DND-41 (cell line): ENCODE measurements at regions not wholly inside any gene's neighbourhood (a gene's known extent, or its start where the extent isn't known, plus 50 kb on each side); places are given as distances from the start of the nearest gene placed in this dataset.

ENCODE experiments used
- ATAC-seq: fragments of 200-7000 bp; cut with Tn5 transposase; 3 replicates; pipeline ENCODE4 v1.9.1; 2021; ENCODE audit warnings: low read depth; ENCODE audit not compliant: insufficient read depth
- DNase-seq: peaks from one replicate; pipeline ENCODE4 v3.0.0-alpha.2; 2020
- H2AFZ ChIP-seq: 2 replicates; pipeline ENCODE4 v1.6.0; 2012; ENCODE audit warnings: low read depth, low read length
- H3K27ac ChIP-seq: 2 replicates; pipeline ENCODE4 v1.5.1; 2012; ENCODE audit warnings: low read length, inconsistent platforms
- H3K27me3 ChIP-seq: fragments of 200-600 bp; sonication (generic); 2 replicates; pipeline ENCODE4 v1.6.0; 2012; ENCODE audit warnings: low read length, mild to moderate bottlenecking, inconsistent platforms; ENCODE audit not compliant: insufficient read depth, poor library complexity
- H3K36me3 ChIP-seq: 2 replicates; pipeline ENCODE4 v1.5.1; 2012; ENCODE audit warnings: low read length, inconsistent platforms; ENCODE audit not compliant: insufficient read depth
- H3K4me1 ChIP-seq: 2 replicates; pipeline ENCODE4 v1.5.1; 2012; ENCODE audit warnings: mild to moderate bottlenecking, low read length; ENCODE audit not compliant: insufficient read depth
- H3K4me2 ChIP-seq: 2 replicates; pipeline ENCODE4 v1.6.0; 2012; ENCODE audit warnings: mild to moderate bottlenecking, moderate library complexity, low read length, inconsistent platforms; ENCODE audit not compliant: insufficient read depth
- H3K4me3 ChIP-seq, 2 experiments: fragments of 200-600 bp in 1 of 2; shearing (Covaris generic) in 1 of 2; 2 replicates each; pipeline ENCODE4 v1.5.1; 2012 to 2016; ENCODE audit warnings: inconsistent platforms in 2 of 2, low read length in 2 of 2, mild to moderate bottlenecking in 2 of 2, low read depth in 1 of 2, moderate library complexity in 1 of 2
- H3K79me2 ChIP-seq: 2 replicates; pipeline ENCODE4 v1.6.0; 2012; ENCODE audit warnings: low read length, inconsistent platforms; ENCODE audit not compliant: insufficient read depth
- H3K9ac ChIP-seq: 2 replicates; pipeline ENCODE4 v1.6.0; 2012; ENCODE audit warnings: low read depth, mild to moderate bottlenecking, inconsistent platforms, low read length, moderate library complexity
- H3K9me3 ChIP-seq: 2 replicates; pipeline ENCODE4 v1.5.1; 2012; ENCODE audit warnings: low read length, moderate library complexity, mild to moderate bottlenecking, inconsistent platforms; ENCODE audit not compliant: insufficient read depth, severe bottlenecking
- H4K20me1 ChIP-seq: 2 replicates; pipeline ENCODE4 v1.6.0; 2012; ENCODE audit warnings: low read length; ENCODE audit not compliant: insufficient read depth
- EZH2 ChIP-seq: IDR thresholded peaks from 3 replicates; pipeline ENCODE4 v1.6.1; 2012; ENCODE audit warnings: borderline replicate concordance, low read depth, mild to moderate bottlenecking, moderate library complexity, low read length, inconsistent platforms; ENCODE audit not compliant: severe bottlenecking
- TF ChIP-seq, protein P1 (sequence below): IDR thresholded peaks from 2 replicates; pipeline ENCODE4 v1.5.1; 2012; ENCODE audit warnings: borderline replicate concordance, low read length, moderate library complexity, mild to moderate bottlenecking; ENCODE audit not compliant: poor library complexity, severe bottlenecking; ENCODE audit errors: extremely low read depth

- Histone ChIP-seq H3K9ac (no peak overlapping the region), H3K36me3 (no peaks in the 10 kb centered on the region), H3K27ac (no peak overlapping the region), H3K4me2 (no peak overlapping the region), H3K9me3 (no peaks in the 10 kb centered on the region), H3K79me2 (no peaks in the 10 kb centered on the region), H3K4me3 (no peak overlapping the region), H2AFZ (no peak overlapping the region), H3K4me1 (no peaks in the 10 kb centered on the region), H3K27me3 (no peaks in the 10 kb centered on the region), H4K20me1 (no peaks in the 10 kb centered on the region)
- TF ChIP-seq EZH2 = no peak
- TF ChIP-seq, protein P1, sequence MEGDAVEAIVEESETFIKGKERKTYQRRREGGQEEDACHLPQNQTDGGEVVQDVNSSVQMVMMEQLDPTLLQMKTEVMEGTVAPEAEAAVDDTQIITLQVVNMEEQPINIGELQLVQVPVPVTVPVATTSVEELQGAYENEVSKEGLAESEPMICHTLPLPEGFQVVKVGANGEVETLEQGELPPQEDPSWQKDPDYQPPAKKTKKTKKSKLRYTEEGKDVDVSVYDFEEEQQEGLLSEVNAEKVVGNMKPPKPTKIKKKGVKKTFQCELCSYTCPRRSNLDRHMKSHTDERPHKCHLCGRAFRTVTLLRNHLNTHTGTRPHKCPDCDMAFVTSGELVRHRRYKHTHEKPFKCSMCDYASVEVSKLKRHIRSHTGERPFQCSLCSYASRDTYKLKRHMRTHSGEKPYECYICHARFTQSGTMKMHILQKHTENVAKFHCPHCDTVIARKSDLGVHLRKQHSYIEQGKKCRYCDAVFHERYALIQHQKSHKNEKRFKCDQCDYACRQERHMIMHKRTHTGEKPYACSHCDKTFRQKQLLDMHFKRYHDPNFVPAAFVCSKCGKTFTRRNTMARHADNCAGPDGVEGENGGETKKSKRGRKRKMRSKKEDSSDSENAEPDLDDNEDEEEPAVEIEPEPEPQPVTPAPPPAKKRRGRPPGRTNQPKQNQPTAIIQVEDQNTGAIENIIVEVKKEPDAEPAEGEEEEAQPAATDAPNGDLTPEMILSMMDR = no peak
- DNase-seq = no peak
- ATAC-seq = no peak
Observed at GRCh38 chr2:16285813-16286510, 345.6 kb downstream of the MYCN start.

- no peaks in the 10 kb centered on the region for H3K4me1 ChIP-seq
- no peaks in the 10 kb centered on the region for H3K9me3 ChIP-seq
- H4K20me1 ChIP-seq = no peaks in the 10 kb centered on the region
- TF ChIP-seq, protein P1 = no peak
- TF ChIP-seq EZH2 = no peak
- H3K79me2 ChIP-seq = no peaks in the 10 kb centered on the region
- no peaks in the 10 kb centered on the region for H3K36me3 ChIP-seq
- no peaks in the 10 kb centered on the region for H3K27me3 ChIP-seq
- H2AFZ ChIP-seq = no peak overlapping the region
- H3K4me3 ChIP-seq = no peak overlapping the region
- H3K27ac ChIP-seq = no peak overlapping the region
- no peak for ATAC-seq
- no peak overlapping the region for H3K9ac ChIP-seq
- H3K4me2 ChIP-seq = no peak overlapping the region
- no peak for DNase-seq
Observed at GRCh38 chr2:16284941-16285625, 344.7 kb downstream of the MYCN start.

DNA sequence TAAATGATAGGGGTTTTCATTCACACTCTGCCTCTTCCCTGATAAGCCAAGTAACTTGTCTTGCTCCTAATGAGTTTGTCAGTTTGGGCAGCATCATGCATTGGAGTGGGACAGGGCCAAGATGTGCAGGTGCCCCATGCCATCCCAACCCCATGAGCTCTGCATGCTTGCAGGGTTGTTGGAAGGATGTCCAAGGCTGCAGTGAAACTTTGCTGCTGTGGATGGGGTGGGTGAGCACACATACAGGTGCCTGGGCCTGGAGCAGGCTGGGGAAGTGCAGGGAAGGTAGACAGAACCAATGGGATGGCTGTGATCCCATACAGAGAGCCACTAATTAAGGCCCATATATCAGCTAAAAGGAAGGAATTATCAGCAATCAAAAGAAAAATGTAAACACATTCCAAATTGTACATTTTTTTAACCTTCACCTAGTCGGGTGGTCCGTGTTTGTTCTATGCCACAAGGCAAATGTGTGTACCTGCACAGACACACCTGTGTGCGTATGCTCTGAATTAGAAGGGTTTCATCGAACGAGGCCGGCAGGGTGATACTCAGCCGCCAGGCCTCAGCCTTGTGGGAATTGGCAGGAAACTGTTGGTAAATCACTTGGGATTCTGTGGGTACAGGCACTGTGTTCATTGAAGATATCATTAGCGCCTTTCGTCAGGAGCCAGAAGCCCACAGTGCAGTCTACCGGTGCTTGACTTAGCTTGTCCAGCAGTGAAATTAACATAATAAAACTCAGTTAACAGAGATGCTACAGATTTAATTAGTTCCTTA is 342.9 kb downstream of the MYCN start:
- H4K20me1 ChIP-seq = no peaks in the 10 kb centered on the region
- H3K27ac ChIP-seq = no peak overlapping the region
- H3K9ac ChIP-seq = no peak overlapping the region
- TF ChIP-seq, protein P1 = no peak
- no peak for TF ChIP-seq EZH2
- H2AFZ ChIP-seq = no peak overlapping the region
- H3K79me2 ChIP-seq = no peaks in the 10 kb centered on the region
- H3K27me3 ChIP-seq = no peaks in the 10 kb centered on the region
- H3K4me3 ChIP-seq = no peak overlapping the region
- H3K4me2 ChIP-seq = no peak overlapping the region
- ATAC-seq (no peak), DNase-seq (no peak)
- no peaks in the 10 kb centered on the region for H3K9me3 ChIP-seq
- no peaks in the 10 kb centered on the region for H3K36me3 ChIP-seq
- H3K4me1 ChIP-seq = no peaks in the 10 kb centered on the region
